ENCODE measurements at regions not wholly inside any gene's neighbourhood (a gene's known extent, or its start where the extent isn't known, plus 50 kb on each side); places are given as distances from the start of the nearest gene placed in this dataset.
A peak's percentile ranks its signal among the peaks of the same experiment; 100 is the strongest.

GRCh38 chr7:18400726-18401125 lies 94.8 kb upstream of the HDAC9 start:
- ChIA-PET CTCF (no interaction called here), POLR2A (ENCODE audit: unreplicated experiment) (no interaction called here)
- DNase-seq (no peak), ATAC-seq (no peak)
- no peaks in the 10 kb centered on the region for H3F3A ChIP-seq (ENCODE audit: low read length, unreplicated experiment)
- H3K9ac ChIP-seq (ENCODE audit: low read length), result no peak overlapping the region
- no peak overlapping the region for H3K4me3 ChIP-seq (ENCODE audit: low read length)
- H3K9me3 ChIP-seq (ENCODE audit: low read length), result no peaks in the 10 kb centered on the region
- TF ChIP-seq EZH2 (IDR thresholded peaks at IDR 0.05; ENCODE audit: low read length, unreplicated experiment), result no peak
- TF ChIP-seq, protein P1, sequence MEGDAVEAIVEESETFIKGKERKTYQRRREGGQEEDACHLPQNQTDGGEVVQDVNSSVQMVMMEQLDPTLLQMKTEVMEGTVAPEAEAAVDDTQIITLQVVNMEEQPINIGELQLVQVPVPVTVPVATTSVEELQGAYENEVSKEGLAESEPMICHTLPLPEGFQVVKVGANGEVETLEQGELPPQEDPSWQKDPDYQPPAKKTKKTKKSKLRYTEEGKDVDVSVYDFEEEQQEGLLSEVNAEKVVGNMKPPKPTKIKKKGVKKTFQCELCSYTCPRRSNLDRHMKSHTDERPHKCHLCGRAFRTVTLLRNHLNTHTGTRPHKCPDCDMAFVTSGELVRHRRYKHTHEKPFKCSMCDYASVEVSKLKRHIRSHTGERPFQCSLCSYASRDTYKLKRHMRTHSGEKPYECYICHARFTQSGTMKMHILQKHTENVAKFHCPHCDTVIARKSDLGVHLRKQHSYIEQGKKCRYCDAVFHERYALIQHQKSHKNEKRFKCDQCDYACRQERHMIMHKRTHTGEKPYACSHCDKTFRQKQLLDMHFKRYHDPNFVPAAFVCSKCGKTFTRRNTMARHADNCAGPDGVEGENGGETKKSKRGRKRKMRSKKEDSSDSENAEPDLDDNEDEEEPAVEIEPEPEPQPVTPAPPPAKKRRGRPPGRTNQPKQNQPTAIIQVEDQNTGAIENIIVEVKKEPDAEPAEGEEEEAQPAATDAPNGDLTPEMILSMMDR (conservative IDR thresholded peaks at IDR 0.05; ENCODE audit: low read depth, low read length), result no peak
- no peak for TF ChIP-seq EZH2phosphoT487 (IDR thresholded peaks at IDR 0.05; ENCODE audit: borderline replicate concordance, low read length)
- H3K79me2 ChIP-seq (ENCODE audit: low read length), result no peaks in the 10 kb centered on the region
- H3K27ac ChIP-seq (ENCODE audit: low read length), result no peak overlapping the region
- H3K36me3 ChIP-seq (ENCODE audit: low read depth, low read length), result no peaks in the 10 kb centered on the region
- no peak overlapping the region for H2AFZ ChIP-seq (ENCODE audit: low read length)
- no peaks in the 10 kb centered on the region for H3K9me2 ChIP-seq (replicated peaks; ENCODE audit: low read length)
- H3K27me3 ChIP-seq (ENCODE audit: low read length), result no peaks in the 10 kb centered on the region
- H4K20me1 ChIP-seq (ENCODE audit: low read length), result no peaks in the 10 kb centered on the region
- BruUV-seq (replicated peaks), result no TSS peak
- peaks cover 22% of the 10 kb centered on the region for H3K4me1 ChIP-seq (ENCODE audit: insufficient read depth, low read length)
- intact Hi-C loops (cut with micrococcal nuclease), result no loop called here
- H3K4me2 ChIP-seq (ENCODE audit: low read length), result no peak overlapping the region

DNA sequence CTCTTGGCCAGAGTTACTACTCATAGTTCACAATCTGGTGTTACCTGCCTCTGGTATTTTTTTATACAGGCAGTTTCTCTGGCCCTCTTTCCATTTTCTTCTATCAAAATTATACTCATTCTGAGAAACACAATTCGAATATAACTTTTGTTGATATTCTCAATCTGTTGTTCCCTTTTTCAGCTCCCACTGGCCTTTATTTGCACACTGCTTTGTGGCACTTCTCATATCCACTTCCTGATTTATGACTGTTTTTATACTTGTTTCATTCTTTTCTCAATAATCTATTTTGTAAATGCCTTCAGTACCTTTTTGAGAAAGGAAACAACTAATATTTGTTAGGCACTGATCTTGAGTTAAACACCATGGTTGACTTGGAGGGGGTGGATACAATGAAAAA lies 93.8 kb upstream of the HDAC9 start:
- Histone ChIP-seq H3K9me2 (replicated peaks; ENCODE audit: low read length) (no peaks in the 10 kb centered on the region), H3K36me3 (ENCODE audit: low read depth, low read length) (no peaks in the 10 kb centered on the region), H3K4me2 (ENCODE audit: low read length) (no peak overlapping the region), H2AFZ (ENCODE audit: low read length) (no peak overlapping the region), H3F3A (ENCODE audit: low read length, unreplicated experiment) (no peaks in the 10 kb centered on the region), H3K27me3 (ENCODE audit: low read length) (no peaks in the 10 kb centered on the region), H3K9ac (ENCODE audit: low read length) (no peak overlapping the region), H4K20me1 (ENCODE audit: low read length) (no peaks in the 10 kb centered on the region), H3K79me2 (ENCODE audit: low read length) (no peaks in the 10 kb centered on the region), H3K4me3 (ENCODE audit: low read length) (no peak overlapping the region), H3K9me3 (ENCODE audit: low read length) (no peaks in the 10 kb centered on the region), H3K27ac (ENCODE audit: low read length) (no peak overlapping the region), H3K4me1 (ENCODE audit: insufficient read depth, low read length) (peaks cover 22% of the 10 kb centered on the region)
- TF ChIP-seq EZH2 (IDR thresholded peaks at IDR 0.05; ENCODE audit: low read length, unreplicated experiment), result no peak
- no peak for TF ChIP-seq EZH2phosphoT487 (IDR thresholded peaks at IDR 0.05; ENCODE audit: borderline replicate concordance, low read length)
- TF ChIP-seq, protein P1 (conservative IDR thresholded peaks at IDR 0.05; ENCODE audit: low read depth, low read length), result no peak
- no TSS peak for BruUV-seq (replicated peaks)
- POLR2A ChIA-PET (ENCODE audit: unreplicated experiment), result interaction anchor here (0.6 kb wide), 1 partner anchor 85 kb away, joined by 5 read pairs; no protein-coding TSS in a partner anchor
- CTCF ChIA-PET, result no interaction called here
- ATAC-seq (no peak), DNase-seq (no peak)
- intact Hi-C loops (cut with micrococcal nuclease), result no loop called here

DNA sequence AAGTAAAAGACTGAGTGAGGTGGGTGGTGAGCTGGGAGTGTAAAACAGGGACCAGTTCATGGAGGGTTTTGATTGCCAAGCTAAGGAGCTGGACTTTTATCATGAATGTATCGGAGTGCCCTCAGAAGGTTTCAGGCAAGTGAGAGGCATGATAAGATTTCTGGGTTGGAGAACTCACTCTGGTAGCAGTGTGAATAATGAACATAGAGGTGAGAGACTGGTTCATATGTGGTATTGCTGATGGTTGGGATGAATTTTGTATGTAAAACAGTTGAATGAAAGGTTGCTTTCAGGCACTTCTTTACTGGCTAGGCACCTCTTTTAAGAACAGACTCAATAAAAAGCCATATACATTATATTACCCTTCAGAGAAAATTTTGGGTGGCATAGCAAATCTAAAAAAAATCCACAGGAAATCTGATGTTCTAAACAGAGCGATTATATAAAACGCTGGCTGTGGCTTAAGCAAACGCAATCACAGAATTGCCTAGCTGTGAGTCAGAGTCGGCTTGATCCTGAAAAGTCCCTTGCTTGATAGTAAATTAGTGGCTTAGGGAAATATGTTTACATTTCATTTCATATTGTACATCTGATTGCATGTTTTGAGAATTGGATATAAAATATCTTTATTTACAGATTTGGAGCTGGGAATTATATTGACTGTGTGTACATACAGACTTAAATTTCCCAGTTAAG lies 92.9 kb upstream of the HDAC9 start:
- no peaks in the 10 kb centered on the region for H3K36me3 ChIP-seq (ENCODE audit: low read depth, low read length)
- H3K4me2 ChIP-seq (ENCODE audit: low read length), result peak overlapping the region; percentile 55
- DNase-seq, result peak; percentile 66
- ChIA-PET POLR2A (ENCODE audit: unreplicated experiment) (interaction anchor here (0.6 to 0.7 kb wide), 2 partner anchors 107 to 1189 kb away, joined by 3 to 5 read pairs; no protein-coding TSS in a partner anchor), CTCF (interaction anchor here (0.7 kb wide), 1 partner anchor 8 kb away, joined by 3 read pairs; no protein-coding TSS in a partner anchor)
- H3K4me1 ChIP-seq (ENCODE audit: insufficient read depth, low read length), result peaks cover 30% of the 10 kb centered on the region
- TF ChIP-seq EZH2 (IDR thresholded peaks at IDR 0.05; ENCODE audit: low read length, unreplicated experiment) (no peak), EZH2phosphoT487 (IDR thresholded peaks at IDR 0.05; ENCODE audit: borderline replicate concordance, low read length) (no peak)
- TF ChIP-seq, protein P1 (conservative IDR thresholded peaks at IDR 0.05; ENCODE audit: low read depth, low read length), result no peak
- ATAC-seq, result peak; percentile 95
- no peaks in the 10 kb centered on the region for H3F3A ChIP-seq (ENCODE audit: low read length, unreplicated experiment)
- no peaks in the 10 kb centered on the region for H3K9me2 ChIP-seq (replicated peaks; ENCODE audit: low read length)
- H3K27ac ChIP-seq (ENCODE audit: low read length), result peak overlapping the region; percentile 2; the same call in 1 of the 2 replicates
- H3K9me3 ChIP-seq (ENCODE audit: low read length), result no peaks in the 10 kb centered on the region
- H3K27me3 ChIP-seq (ENCODE audit: low read length), result no peaks in the 10 kb centered on the region
- H2AFZ ChIP-seq (ENCODE audit: low read length), result peak overlapping the region; percentile 11; the same call in 1 of the 2 replicates
- intact Hi-C loops (cut with micrococcal nuclease), result no loop called here
- H3K4me3 ChIP-seq (ENCODE audit: low read length), result no peak overlapping the region
- no peaks in the 10 kb centered on the region for H4K20me1 ChIP-seq (ENCODE audit: low read length)
- BruUV-seq (replicated peaks), result no TSS peak
- no peak overlapping the region for H3K9ac ChIP-seq (ENCODE audit: low read length)
- no peaks in the 10 kb centered on the region for H3K79me2 ChIP-seq (ENCODE audit: low read length)
